GM13977 (cell line): ENCODE measurements at regions not wholly inside any gene's neighbourhood (a gene's known extent, or its start where the extent isn't known, plus 50 kb on each side); places are given as distances from the start of the nearest gene placed in this dataset.

Experiments used
- DNase-seq: peaks from one replicate; pipeline ENCODE4 v3.0.0; 2012; ENCODE audit warnings: low spot score
- CTCF ChIP-seq: IDR thresholded peaks from 2 replicates; pipeline ENCODE4 v1.5.1; 2012; ENCODE audit warnings: mild to moderate bottlenecking, control low read depth; ENCODE audit not compliant: insufficient read depth; ENCODE audit errors: extremely low read depth, missing control alignments
- in situ Hi-C: fragments of 300-500 bp; cut with MboI; formaldehyde crosslinking; loops from one replicate; pipeline ENCODE4 v1.12.0; 2022; ENCODE audit warnings: low sequenced_read_pairs, low pct_unique_long_range_greater_than_20kb, mixed read lengths, inconsistent platforms; ENCODE audit not compliant: unreplicated experiment

GRCh38 chr1:88009916-88010315 lies 674.2 kb upstream of the PKN2 start:
- no peak for DNase-seq
- in situ Hi-C loops = no loop called here
- TF ChIP-seq CTCF = no peak

GRCh38 chr1:88013485-88013884 lies 670.6 kb upstream of the PKN2 start:
- no peak for DNase-seq
- TF ChIP-seq CTCF = no peak
- in situ Hi-C loops = no loop called here

- in situ Hi-C loops = no loop called here
- TF ChIP-seq CTCF = no peak
- DNase-seq = no peak
These were observed 669.9 kb upstream of the PKN2 start for GRCh38 chr1:88014131-88014530.

- in situ Hi-C loops = no loop called here
- TF ChIP-seq CTCF = no peak
- DNase-seq = no peak
These were observed 667.1 kb upstream of the PKN2 start for GRCh38 chr1:88016947-88017346.

GRCh38 chr1:88021529-88021928 lies 662.5 kb upstream of the PKN2 start:
- in situ Hi-C loops = no loop called here
- no peak for DNase-seq
- no peak for TF ChIP-seq CTCF

GRCh38 chr1:88022516-88022915 lies 661.6 kb upstream of the PKN2 start:
- no peak for DNase-seq
- in situ Hi-C loops = no loop called here
- no peak for TF ChIP-seq CTCF

GRCh38 chr1:88029142-88029541 lies 654.9 kb upstream of the PKN2 start:
- TF ChIP-seq CTCF = no peak
- in situ Hi-C loops = no loop called here
- DNase-seq = no peak
